GM18502 (cell line): ENCODE measurements at regions not wholly inside any gene's neighbourhood (a gene's known extent, or its start where the extent isn't known, plus 50 kb on each side); places are given as distances from the start of the nearest gene placed in this dataset.

Source experiments
- ATAC-seq: cut with Tn5 transposase; IDR thresholded peaks from one replicate; pipeline ENCODE4 v1.9.1; 2021; ENCODE audit warnings: mild to moderate bottlenecking; ENCODE audit not compliant: unreplicated experiment, poor library complexity

DNA sequence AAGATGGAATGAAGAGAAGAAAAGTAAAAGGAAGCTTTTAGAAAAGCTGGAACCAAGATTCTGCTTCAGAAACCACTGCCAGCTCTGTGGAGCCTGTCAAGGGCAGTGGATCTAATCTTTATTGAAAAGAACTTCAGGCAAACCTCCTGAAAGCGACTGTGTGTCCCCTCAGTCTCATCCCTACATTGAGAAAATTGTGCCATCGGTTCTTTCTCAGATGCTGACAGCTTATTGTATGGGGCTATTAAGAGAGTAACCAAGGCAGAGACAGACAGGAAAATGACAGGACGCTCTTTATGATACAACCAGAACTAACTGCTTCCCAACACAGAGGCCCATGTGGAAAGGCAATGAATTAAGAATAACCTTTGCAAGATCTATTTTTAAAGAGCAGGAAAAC, 763.2 kb upstream of the CHAC2 start:
- no peak for ATAC-seq

DNA sequence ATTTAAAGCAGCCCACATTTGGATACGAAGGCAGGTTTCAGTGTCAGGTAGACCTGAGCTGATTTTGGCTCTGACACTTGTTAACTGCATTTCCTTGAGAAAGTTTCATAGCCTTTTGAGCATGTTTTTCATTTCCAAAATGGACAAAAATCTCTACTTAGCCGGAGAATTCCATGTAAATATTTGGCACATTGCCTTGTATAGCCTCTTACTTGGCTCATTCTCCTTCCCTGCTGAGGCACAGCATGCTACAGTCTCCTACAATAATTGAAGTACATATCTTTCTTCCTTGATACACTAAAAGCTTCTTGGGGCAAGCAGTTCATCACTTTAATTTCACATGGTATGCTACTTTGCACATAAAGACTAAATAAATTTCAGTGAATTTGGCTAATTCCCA, 772.2 kb upstream of the CHAC2 start:
- ATAC-seq: no peak

DNA sequence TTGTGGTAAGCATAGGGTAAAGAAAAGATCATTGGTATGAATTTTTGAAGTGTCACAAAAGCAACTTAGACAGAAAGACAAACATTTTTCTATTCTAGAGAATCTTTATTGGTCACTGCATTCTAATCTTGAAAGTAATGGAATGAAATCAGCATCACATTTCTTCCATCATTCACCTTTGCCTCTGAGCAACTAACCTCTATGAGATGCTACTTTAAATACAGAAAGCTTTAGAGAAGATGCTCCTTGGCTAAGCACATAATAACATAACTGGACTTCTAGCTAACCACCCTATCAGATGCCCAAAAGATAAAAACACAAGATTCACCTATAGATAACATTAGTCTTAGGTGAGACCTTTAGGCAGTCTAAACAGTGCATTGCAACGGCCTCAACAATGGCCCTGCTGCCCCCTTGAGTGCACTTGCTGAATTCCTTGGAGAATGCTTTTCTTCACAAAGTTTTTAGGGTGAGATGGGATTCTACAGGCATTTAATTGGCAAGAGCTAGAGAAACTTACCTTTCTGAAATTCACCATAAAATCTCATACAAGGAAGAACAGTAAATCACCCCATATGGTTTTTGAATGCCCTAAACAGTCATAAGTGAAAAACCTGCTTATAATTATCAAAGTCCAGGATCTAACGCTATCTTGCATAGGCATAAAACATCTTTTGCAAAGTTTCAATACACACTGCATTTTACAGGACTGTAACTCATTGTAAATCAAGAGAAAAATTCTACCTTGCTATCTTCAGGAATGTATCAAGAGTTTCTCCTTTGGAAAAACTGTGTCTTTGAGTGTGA, 791.3 kb upstream of the CHAC2 start:
- no peak for ATAC-seq

DNA sequence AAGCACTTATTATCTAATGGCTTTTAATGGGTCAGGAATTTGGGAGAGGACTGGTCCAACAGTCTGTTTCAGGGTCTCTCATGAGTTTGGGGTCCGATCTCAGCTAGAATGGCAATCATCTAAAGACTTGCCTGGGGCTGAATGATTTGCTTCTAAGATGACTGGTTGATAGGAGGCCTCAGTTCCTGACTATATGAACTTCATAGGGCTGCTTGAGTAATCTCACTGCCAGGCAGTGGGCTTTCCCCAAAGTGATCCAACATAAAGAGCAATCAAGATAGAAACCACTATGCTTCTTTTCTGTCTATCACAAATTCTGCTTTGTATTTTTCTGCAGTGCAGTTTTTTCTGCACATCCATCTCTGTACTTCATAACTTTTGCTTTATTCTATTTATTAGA, 793.5 kb upstream of the CHAC2 start:
- ATAC-seq: no peak

DNA sequence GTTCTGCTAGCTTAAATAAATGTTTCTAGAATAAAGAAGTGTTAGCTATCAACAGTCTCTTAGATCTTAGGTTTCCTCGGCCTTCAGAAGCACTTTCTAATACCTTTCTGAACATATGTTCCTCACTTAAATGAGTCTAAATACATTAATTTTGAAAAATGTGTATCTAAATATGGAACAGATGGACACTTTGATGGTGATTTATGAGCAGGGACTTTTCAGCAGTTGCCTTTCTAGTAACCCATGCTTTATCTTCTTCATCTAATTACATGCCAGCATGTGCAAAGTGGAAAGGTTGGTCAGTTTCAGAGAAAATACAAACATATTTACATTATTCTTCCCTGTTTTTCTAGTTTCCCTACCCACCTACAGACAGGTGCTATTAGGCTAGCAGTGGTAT, 797.0 kb upstream of the CHAC2 start:
- ATAC-seq: no peak

DNA sequence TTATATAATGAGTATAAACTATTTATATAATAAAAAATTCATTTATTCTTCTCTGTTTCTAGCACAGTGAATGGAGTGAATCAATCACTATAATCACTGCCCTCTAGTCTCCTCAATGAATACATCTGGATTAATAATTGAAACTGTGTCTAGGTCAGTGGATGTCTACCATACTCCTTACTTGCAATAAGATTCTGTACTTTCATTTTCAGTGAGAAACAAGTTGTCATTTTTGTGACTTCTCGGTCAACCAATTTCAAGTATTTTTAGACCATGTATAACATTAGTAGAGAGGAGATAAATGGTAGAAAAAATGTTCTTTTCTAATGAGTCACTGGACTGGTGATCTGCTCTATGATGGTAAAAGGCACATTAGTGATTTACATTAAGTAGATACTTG, 799.6 kb upstream of the CHAC2 start:
- ATAC-seq: no peak

DNA sequence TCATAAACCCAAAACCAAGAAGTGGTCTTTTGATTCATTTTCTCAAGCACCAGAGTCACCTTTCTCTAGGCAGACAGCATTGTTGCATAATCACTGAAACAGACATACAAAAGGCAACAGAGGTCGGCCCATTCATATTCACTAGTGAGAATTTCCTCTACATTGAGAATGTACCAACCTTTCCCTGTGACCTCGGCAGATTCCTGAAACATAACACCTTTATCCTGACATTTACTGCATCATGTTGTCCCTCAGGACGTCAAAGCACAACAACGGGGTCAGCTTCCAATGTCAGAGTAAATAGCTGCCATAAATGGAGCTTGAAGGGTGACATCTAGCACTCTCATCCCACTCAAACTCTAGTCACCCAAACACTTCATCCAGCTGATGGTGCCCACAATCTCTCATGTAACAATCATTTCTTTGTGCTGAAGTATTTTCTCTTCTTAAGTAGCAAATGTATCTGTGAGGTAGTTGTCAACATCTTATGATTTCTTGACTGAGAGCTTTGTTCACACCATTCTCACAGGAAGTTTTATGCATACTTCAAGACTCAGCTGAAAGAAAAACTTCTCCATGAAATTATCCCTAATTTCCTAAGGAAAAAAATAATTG, 802.6 kb upstream of the CHAC2 start:
- ATAC-seq: no peak

DNA sequence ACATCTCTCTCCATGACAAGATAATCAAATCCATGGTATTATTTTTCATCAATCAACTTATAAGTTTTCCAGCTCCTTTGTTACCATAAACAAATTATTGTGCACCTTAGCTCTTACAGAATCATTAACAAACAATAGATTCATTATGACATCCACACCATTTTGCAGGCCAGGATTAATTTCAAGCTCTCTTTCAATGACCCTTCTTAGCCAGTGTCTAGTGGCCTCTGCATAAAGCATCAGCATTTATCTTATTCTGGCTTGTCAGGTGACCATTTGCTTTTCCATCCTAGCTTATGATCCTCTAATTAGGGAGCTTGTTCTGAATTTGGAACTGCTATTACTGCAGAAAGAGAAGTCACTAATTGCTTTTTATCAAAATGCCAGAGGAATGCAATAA, 806.2 kb upstream of the CHAC2 start:
- no peak for ATAC-seq

DNA sequence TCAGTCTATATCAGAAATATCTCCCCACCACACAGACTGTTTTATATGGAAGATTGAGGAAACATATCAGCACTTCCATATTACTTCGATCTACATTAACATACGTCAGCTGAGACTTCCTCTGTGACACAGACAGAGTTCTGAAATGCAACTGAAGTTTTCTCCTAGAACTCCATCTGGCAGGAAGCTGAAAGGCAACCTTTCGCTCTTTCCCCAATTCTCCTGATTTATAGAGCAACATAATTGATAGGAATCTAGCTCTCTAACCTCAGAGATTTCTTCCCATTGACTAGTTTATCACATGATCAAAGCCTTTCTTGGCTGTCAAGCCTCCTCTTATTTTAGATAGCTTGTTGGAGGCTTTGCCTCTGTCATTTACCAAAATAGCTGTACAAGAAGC, 806.7 kb upstream of the CHAC2 start:
- ATAC-seq: no peak

DNA sequence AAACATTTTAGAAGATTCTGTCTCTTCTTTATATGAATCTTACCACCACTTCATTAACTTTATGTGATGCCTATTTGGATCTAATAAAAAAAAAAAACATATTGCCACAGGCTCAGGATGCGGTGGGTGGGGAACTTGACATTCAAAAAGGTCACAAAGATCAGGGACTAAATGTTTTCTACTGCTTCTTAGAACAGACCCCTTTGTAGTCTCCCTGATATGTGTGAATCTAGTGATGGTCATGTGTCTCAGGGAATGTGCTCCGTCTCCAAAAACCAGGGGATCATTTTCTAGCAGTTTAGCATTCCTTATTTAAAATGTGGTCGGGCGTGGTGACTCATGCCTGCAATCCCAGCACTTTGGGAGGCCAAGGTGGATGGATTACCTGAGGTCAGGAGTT, 807.8 kb upstream of the CHAC2 start:
- ATAC-seq: no peak

DNA sequence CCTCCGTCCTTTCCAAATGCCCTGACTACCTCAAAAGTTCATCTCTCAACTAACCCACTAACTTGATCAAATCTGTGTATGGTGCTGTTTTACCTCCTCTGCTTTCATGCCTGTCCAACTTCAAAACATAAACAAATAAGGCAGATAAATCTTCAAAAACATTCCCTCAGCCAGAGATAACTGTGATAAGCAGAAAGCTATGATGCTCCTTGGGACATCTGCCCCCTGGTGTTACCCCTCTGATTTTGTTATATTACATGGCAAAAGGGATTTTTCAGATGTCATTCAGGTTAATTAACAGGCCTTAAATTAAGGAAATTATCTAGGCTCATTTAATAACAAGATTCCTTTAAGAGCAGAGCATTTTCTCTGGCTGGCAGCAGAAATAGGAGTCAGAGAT, 810.8 kb upstream of the CHAC2 start:
- ATAC-seq: no peak

DNA sequence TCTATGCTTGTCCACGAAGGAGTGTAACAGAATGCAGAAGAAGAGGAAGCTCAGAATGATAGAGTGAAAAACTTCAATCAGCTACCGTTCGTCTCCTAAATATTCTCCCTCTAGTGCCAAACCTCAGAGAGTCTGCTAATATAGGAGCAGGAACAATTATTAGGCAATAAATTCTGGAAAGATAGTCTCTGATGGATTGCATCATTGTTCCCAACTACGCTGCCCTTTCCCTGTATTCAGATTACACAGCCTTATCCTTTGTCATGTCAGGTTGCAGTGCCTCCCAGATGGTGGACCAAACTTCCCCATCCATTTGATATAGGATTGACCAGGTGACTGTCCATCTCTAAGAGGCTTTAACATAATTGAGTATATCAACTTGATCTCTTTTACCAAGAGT, 811.5 kb upstream of the CHAC2 start:
- ATAC-seq: no peak

DNA sequence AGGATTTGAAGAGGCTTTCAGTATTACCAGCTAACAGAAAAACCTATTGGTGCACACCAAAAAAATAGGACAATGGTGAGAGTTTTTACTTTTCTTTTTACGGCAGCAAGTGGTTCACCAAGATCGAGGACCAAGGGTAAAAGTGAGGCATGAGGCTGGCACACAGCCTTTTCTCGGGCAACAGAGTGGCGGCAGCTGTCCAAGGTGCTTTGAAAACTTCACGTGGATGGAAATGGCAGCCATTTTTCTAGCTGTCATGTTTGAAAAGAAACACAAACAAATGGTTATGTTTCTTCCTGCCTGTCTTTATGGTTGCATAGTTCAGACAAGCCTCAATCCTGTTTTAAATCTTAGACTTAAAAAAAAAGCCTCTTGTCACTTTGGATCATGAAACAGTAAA, 812.5 kb upstream of the CHAC2 start:
- ATAC-seq: no peak

DNA sequence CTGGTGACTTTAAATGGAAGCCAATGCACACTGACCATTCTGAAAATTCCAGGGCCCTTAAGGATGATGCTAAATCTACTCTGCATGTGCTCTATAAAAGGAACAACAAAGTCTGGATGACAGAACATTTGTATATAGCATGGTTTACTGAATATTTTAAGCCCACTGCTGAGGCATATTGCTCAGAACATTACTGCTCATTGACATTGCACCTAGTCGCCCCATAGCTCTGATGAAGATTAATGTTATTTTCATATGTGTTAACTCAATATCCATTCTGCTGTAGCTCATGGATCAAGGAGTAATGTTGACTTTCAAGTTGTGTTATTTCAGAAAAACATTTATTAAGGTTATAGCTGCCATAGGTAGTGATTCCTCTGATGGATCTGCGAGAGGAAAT, 827.5 kb upstream of the CHAC2 start:
- ATAC-seq: no peak

DNA sequence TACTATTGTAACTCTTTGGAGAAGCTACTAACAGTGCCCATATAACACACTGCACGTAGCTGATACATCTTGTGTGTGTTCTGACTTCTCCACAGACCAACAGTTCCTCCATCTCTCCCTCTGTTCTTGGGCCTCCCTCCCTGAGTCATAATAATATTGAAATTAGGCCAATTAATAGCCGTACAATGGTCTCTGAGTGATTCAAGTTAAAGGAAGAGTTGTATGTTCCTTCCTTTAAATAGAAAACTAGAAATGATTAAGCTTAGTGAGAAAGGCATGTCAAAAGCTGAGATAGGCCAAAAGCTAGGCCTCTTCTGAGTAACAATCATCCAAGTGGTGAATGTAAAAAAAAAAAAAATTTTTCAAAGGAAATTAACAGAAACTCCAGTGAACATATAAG, 828.4 kb upstream of the CHAC2 start:
- no peak for ATAC-seq

DNA sequence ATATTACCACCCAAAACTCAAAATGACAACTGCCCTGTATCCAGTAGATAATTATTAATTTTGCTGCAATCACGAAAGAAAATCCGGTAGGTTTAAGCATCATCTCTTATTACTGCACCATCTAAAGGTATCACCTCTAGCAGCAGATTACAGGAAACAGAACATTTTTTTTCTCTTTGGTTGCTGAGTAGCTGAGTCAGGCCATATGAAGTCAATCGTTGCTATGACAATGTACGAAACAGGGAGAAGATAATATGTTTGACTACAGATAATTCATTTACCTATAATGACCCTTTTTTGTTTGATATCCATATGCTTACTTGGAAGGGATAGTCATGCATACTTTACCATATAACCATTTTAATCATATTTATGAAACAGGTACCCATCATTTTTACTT, 831.6 kb upstream of the CHAC2 start:
- no peak for ATAC-seq

DNA sequence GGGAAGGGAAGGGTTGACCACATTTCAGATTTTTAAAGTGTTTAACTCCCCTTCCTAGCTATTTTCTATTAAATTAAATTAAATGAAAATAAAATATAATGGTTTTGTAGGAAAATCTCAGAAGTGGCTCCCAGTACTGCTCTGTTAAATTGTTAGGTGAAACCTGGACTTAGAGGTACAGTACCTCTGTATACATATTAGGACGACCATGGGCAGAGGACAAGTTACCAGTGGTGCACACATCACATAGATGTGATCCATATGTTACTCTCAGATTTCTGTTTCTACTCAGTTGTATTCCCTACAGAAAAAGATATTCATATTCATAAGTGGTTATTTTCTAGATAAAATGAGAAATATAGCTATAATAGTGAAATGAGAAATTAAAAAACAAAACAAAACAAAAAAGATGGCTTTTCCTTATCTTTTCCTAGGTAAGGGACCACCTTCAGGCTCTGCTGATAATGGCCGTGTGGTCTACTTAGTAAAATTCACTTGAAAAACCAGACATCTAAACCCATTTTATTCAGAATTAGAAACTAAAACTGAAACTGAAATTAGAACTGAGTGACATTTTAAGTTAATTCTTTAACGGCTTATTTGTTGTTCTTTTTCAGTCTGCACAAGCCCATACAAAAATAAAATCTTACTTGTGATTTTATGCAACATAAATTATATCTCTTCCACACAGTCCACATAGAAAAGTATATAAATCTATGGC, 832.5 kb upstream of the CHAC2 start:
- peak; percentile 29 for ATAC-seq

DNA sequence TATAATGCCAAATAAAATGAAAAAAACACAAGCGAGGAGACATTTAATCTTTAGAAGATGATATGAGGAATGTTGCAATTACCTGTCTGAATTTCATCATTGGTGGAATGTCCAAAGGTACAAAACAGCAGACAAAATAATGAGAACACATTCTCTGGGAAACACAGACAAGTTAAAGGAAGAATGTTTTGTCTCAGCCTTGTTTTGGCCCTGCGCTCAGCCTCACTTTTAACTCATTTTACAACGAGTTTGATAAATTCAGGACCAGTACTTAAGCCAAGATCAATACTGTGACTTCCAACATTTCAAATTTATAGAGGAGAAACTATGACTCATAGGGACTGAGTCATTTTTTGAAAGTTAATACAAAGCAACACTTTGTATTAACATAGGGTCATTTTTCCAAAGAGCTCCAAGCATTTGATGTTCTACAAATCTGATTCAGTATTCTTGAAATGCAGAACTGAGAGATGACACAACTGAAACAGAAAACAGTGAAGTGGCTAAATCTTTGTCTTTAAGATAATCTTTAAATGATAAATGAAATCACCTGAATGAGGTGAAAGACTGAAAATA, 833.2 kb upstream of the CHAC2 start:
- peak; percentile 69 for ATAC-seq

DNA sequence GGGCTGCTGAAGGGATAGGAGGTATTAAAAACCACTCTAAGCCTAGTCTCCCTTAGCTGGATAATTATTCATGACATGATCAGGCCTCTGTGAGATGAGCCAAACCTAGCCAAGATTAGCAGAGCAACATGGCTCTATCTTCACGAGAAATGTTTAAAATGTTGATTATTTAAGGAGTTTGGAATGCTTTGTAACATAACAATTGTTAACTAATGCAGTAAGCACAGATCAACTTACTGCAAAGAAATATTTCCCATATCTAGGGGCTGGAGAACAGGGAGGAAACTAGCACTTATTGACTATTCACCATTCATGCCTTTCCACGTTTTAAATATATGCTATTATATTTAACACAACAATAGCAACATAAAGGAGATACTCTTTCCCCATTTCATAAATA, 833.7 kb upstream of the CHAC2 start:
- no peak for ATAC-seq

DNA sequence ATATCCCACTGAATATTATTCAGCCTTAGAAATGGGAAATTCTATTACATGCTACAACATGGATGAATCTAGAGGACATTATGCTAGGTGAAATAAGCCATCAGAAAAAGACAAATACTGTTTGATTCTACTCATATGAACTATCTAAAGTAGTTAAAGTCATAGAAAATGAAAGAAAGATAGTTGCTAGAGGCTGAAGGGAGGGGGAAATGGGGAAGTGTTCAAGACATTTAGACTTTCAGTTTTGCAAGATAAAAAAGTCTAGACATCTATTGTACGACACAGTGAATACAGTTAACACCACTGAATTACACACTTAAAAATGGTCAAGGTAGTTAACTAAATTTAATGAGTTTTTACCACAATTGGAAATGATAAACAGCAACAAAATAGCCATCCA, 835.9 kb upstream of the CHAC2 start:
- ATAC-seq: peak; percentile 59

DNA sequence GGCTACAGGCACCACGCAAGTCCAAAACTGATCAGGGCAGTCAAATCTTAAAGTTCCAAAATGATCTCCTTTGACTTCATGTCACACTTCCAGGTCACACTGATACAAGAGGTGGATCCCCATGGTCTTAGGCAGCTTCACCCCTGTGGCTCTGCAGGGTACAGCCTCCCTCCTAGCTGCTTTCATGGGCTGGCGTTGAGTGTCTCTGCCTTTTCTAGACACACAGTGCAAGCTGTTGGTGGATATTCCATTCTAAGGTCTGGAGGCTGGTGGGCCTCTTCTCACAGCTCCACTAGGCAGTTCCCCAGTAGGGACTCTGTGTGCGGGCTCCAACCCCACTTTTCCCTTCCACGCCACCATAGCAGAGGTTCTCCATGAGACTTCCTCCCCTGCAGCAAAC, 838.2 kb upstream of the CHAC2 start:
- no peak for ATAC-seq
